ENCODE measurements at regions not wholly inside any gene's neighbourhood (a gene's known extent, or its start where the extent isn't known, plus 50 kb on each side); places are given as distances from the start of the nearest gene placed in this dataset.

GRCh38 chr2:57793310-57793709 is 253.3 kb upstream of the VRK2 start:
- DNase-seq (ENCODE audit: low read depth): no peak
- no peaks in the 10 kb centered on the region for H3K27me3 ChIP-seq (ENCODE audit: control insufficient read depth, insufficient read depth, low read length)
- TF ChIP-seq, protein P1, sequence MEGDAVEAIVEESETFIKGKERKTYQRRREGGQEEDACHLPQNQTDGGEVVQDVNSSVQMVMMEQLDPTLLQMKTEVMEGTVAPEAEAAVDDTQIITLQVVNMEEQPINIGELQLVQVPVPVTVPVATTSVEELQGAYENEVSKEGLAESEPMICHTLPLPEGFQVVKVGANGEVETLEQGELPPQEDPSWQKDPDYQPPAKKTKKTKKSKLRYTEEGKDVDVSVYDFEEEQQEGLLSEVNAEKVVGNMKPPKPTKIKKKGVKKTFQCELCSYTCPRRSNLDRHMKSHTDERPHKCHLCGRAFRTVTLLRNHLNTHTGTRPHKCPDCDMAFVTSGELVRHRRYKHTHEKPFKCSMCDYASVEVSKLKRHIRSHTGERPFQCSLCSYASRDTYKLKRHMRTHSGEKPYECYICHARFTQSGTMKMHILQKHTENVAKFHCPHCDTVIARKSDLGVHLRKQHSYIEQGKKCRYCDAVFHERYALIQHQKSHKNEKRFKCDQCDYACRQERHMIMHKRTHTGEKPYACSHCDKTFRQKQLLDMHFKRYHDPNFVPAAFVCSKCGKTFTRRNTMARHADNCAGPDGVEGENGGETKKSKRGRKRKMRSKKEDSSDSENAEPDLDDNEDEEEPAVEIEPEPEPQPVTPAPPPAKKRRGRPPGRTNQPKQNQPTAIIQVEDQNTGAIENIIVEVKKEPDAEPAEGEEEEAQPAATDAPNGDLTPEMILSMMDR (IDR thresholded peaks at IDR 0.05; ENCODE audit: insufficient read depth, low read length, poor library complexity, severe bottlenecking): no peak
- no peak overlapping the region for H3K4me3 ChIP-seq (ENCODE audit: low read depth, low read length)
- H3K36me3 ChIP-seq (ENCODE audit: control insufficient read depth, insufficient read depth, low read length): no peaks in the 10 kb centered on the region

GRCh38 chr2:57796527-57796926 is 250.1 kb upstream of the VRK2 start:
- no peaks in the 10 kb centered on the region for H3K36me3 ChIP-seq (ENCODE audit: control insufficient read depth, insufficient read depth, low read length)
- no peak for DNase-seq (ENCODE audit: low read depth)
- H3K4me3 ChIP-seq (ENCODE audit: low read depth, low read length): no peak overlapping the region
- TF ChIP-seq, protein P1 (IDR thresholded peaks at IDR 0.05; ENCODE audit: insufficient read depth, low read length, poor library complexity, severe bottlenecking): no peak
- no peaks in the 10 kb centered on the region for H3K27me3 ChIP-seq (ENCODE audit: control insufficient read depth, insufficient read depth, low read length)

GRCh38 chr2:57798346-57798745 is 248.3 kb upstream of the VRK2 start:
- no peak overlapping the region for H3K4me3 ChIP-seq (ENCODE audit: low read depth, low read length)
- no peaks in the 10 kb centered on the region for H3K36me3 ChIP-seq (ENCODE audit: control insufficient read depth, insufficient read depth, low read length)
- TF ChIP-seq, protein P1 (IDR thresholded peaks at IDR 0.05; ENCODE audit: insufficient read depth, low read length, poor library complexity, severe bottlenecking): no peak
- no peaks in the 10 kb centered on the region for H3K27me3 ChIP-seq (ENCODE audit: control insufficient read depth, insufficient read depth, low read length)
- no peak for DNase-seq (ENCODE audit: low read depth)

DNA sequence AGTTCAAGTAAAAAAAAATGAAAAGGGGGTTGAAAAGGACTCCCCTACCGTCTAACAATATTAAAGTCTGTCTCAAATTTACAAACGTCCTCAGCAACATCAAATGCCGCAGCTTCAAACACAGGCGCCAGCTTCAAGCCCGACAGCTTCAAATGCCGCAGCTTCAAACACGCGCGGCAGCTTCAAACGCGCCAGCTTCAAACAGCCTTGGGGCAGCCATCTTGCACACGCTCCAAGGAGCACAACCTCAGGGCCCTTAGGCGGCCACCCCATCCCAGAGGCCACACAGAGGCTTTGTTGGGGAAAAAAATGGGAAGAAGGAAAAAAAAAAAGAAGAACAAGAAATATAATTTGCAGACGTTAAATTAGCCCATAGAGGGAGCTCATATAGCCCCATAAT is 244.4 kb upstream of the VRK2 start:
- no peak for DNase-seq (ENCODE audit: low read depth)
- H3K4me3 ChIP-seq (ENCODE audit: low read depth, low read length): no peak overlapping the region
- H3K27me3 ChIP-seq (ENCODE audit: control insufficient read depth, insufficient read depth, low read length): no peaks in the 10 kb centered on the region
- no peaks in the 10 kb centered on the region for H3K36me3 ChIP-seq (ENCODE audit: control insufficient read depth, insufficient read depth, low read length)
- TF ChIP-seq, protein P1 (IDR thresholded peaks at IDR 0.05; ENCODE audit: insufficient read depth, low read length, poor library complexity, severe bottlenecking): no peak

DNA sequence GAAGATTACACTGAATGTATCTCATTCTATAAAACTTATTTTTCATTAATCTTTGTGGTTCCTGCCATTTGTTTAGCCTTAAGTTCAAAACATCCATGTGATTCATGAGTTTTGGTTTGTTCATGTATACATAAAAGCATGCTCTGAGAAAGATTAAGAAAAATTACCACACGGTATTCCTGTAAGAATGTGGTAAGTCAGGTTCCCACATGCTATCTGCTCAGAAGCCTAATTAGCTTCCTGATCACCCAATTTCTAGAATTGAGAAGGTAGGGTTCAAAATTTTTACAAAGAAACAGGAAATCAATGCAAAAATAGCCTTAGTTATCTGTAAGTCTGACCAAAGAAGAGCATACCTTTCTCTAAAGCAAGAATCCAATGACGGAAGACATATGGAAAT is 241.6 kb upstream of the VRK2 start:
- DNase-seq (ENCODE audit: low read depth): no peak
- TF ChIP-seq, protein P1 (IDR thresholded peaks at IDR 0.05; ENCODE audit: insufficient read depth, low read length, poor library complexity, severe bottlenecking): no peak
- Histone ChIP-seq H3K4me3 (ENCODE audit: low read depth, low read length) (no peak overlapping the region), H3K36me3 (ENCODE audit: control insufficient read depth, insufficient read depth, low read length) (no peaks in the 10 kb centered on the region), H3K27me3 (ENCODE audit: control insufficient read depth, insufficient read depth, low read length) (no peaks in the 10 kb centered on the region)

DNA sequence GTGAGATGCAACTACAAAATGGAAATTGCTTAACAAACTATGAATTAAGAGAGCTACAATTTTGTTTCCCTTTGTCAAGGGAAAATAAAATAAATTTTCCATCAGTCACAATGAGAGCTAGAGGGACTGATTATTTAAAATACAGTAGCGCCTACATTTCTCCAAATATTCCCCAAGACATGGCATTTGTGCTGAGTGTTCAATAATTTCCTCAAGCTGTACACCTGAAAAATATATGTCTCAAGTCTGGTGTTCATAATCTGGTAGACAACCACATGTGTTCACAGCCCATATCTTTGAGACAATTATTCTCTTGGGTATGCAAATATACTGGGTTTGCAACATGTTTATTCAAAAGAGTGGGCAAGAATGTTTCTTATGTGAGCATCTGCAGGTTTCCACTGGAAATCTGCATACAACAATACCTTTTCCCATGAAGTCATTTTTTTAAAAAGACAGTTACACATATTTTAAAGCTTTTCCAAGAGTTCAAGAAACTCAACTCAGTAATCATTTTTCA is 240.1 kb upstream of the VRK2 start:
- no peak for DNase-seq (ENCODE audit: low read depth)
- no peaks in the 10 kb centered on the region for H3K36me3 ChIP-seq (ENCODE audit: control insufficient read depth, insufficient read depth, low read length)
- TF ChIP-seq, protein P1 (IDR thresholded peaks at IDR 0.05; ENCODE audit: insufficient read depth, low read length, poor library complexity, severe bottlenecking): no peak
- H3K4me3 ChIP-seq (ENCODE audit: low read depth, low read length): no peak overlapping the region
- no peaks in the 10 kb centered on the region for H3K27me3 ChIP-seq (ENCODE audit: control insufficient read depth, insufficient read depth, low read length)
